GM18868 (cell line): ENCODE measurements at regions not wholly inside any gene's neighbourhood (a gene's known extent, or its start where the extent isn't known, plus 50 kb on each side); places are given as distances from the start of the nearest gene placed in this dataset.
A peak's percentile ranks its signal among the peaks of the same experiment; 100 is the strongest.

ENCODE experiments used
- ATAC-seq: cut with Tn5 transposase; IDR thresholded peaks from one replicate; pipeline ENCODE4 v1.9.1; 2021; ENCODE audit warnings: mild to moderate bottlenecking, moderate library complexity; ENCODE audit not compliant: unreplicated experiment

DNA sequence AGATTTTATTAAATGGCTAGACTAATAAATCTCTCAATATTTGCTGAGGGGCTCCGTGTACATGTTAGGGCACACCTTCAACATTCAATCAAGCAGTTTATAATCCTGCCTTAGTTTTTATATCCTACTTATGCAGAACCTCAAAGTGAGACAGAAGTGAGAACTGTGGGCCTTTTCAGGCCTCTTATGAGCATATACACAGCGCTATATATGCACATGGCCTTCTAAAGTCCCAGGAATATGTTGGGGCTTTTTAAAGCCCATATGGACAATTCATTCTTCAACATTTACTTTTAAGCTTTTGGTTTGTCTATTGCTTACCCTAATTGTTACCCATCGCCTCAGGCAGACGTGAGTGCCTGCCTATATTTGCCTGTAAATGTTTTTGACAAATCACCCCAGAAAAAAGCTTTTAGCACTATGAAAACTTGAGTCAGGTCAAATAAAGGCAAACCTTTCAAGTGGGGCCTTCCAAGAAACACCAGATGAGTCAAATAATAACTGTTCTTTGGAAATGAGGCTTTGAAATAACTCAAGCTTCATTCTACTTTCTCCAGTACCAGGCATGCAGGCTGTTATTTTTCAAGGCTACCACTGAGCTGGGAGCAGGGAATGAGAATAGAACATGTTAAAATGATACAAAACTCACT lies 58.2 kb downstream of the ESM1 start:
- ATAC-seq = no peak

DNA sequence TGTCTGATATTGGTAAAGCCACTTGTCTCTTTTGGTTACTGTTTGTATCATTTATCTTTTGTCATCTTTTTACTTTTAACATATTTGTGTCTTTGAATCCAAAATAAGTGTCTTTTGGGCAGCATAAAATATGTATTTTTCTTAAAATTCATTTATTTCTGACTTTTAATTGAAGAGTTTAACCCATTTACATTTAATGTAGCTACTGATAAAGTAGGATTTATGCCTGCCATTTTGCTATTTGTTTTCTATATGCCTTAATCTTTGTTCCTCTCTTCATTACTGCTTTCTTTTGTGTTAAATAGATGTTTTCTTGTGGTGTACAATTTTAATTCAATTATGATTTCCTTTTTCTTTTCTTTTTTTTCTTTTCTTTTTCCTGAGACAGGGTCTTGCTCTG lies 60.9 kb downstream of the ESM1 start:
- no peak for ATAC-seq

DNA sequence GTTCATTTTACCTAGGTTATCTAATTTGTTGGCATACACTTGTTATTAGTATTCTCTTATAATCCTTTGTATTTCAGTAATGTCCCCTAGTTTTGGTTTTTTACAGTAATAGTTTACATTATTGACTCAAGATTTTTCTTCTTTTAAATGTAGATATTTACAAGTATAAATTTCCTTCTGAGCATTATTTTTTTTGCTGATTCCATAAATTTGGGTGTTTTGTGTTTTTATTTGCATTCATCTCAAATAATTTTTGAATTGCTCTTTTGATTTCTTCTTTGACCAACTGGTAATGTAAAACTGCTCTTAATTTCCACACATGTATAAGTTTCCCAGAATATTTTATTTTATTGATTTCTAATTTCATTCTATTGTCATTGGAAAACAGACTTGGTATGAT lies 68.1 kb downstream of the ESM1 start:
- ATAC-seq = no peak

DNA sequence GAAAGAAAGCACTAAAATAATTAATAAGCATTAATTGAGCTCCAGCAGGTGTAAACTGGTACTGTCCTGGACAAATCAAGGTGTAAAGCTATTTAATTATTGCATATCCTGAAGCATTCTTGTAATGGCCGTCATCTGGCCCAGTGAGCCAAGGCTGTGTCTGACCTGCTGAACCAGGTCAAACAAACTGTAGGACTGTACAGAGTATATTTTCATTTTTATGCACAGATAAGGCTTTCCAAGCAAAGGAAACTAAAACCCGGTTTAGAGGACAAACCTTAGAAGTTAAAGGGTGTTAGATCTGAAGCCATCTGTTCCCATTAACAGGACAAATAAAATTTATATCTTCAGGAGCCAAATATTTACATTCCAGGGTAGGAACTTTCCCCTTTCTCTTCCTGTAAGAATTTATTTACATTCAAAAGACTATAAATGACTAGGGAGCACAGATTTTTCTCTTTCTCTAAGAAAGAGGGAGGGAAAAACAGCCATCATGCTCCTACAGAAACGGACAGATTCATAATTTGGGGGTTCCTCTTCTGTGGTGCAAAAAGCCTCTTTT lies 69.8 kb downstream of the ESM1 start:
- no peak for ATAC-seq

DNA sequence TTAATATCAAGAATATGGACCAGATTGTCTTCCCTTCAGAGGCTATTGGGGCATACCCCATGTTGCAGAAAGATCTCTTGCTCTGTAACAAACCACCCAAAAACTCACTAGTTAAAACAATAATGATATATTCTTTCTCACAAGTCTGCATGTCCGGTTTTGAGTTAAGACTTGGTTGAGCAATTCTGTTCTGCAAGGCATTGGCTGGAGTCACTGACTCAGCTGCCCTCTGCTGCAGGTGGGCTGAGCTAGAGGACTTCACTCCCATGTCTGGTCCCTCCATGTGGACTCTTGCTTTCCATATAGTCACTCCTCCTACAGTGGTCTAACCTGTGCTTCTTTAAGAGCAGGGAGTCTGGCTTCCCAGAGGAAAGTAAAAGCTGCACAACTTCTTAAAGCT lies 73.4 kb downstream of the ESM1 start:
- no peak for ATAC-seq

DNA sequence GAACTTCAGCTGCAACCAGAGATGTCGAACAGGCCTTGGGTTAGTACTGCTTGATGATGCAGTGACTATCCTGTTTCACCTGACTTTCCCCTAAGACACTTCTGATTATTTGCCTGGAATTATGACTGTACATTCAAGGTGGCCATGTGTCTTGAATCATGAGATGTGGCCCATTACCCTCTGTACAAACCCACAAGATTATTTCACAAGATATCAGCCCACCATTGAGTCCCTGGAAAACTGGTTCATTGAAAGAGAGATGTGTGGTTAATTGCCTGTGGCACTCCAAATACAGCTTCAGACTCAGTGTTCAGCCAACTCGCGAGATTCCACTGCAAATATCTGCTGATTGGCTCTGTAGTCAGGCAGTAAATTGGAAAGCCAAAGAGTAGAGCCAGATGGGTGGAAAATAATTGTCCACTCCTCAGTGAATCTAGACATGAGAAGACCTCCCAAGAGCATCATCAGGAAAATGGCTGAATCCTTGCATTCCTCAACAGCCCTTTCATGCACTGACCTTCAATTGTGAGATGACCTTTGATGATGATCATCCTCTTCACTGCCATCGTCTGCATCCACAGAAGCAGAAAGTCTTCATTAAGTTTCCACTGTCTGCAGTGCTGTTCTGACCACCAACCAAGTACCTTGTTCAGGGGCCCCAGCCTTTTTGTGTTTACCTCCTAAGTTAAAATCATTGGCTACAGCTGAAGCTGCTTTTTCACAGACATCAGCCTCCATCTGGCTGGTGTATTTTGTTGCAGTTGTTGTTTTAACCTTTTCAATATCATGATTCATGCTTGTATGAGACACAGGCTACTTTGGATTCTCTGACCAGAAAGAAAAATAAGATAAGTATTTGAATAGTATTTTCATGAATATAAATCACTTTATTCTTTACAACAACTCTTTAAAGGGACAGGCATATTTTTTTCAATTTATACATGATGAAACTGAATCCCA lies 75.2 kb downstream of the ESM1 start:
- ATAC-seq = no peak

DNA sequence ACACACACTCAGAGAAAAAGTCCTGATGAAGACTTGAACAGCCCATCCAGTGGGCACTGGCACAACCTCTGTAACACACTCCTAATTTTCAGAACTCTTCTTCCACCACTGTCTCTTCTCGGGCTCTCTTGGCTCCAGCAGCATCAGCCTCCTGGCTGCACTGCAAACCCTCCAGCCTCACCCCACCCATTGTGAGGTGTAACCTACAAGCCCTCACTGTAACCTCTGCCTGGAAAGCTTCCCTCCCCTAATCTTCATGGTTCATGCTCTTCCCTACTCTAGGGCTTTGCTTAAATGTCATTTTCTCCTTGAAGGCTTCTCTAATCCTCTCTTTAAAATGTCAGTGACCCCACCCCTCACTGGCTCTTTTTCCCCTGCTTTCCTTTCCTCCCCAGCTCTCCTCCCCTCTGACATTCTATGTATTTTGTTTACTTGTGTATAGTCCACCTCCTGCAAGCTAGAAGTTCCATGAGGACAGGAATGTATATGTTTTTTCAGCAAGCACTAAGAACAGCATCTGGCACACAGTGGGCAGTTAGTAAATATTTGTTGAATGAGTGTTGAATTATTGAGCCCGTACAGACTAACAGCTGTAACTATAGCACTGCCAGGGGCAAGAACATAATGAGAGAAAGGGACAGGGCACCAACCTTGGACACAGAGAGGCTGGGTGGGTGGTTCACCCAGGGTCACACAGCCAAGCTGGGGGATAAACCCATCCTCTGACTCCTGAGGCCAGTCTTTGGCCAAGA lies 76.4 kb downstream of the ESM1 start:
- no peak for ATAC-seq

DNA sequence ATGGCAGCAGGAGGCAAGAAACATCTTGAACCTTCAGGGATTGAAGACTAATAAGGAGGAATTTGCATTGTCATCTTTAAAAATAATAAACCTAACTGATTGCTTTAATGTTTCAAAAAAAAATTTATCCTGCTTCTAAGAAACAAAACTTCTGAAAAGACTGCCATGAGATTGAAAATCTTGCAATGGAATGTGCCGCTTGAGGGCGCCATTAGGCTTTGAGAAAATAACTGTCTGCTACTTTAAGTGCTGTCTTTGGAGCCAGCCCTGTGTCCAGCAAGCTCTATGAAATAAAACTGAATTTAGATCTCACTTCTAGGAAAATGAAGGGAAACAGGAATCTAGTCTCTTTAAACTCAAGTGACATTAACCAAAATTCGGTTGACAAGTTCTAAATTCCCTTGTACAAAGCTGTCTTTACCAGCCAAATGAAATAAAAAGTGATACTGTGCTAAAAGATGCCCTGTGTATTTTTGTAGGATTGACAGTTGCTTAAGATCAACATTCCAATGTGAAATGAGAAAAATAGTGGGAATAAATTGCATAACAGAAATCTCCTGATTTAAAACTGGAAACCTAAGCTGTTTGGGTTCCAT lies 79.4 kb downstream of the ESM1 start:
- no peak for ATAC-seq

DNA sequence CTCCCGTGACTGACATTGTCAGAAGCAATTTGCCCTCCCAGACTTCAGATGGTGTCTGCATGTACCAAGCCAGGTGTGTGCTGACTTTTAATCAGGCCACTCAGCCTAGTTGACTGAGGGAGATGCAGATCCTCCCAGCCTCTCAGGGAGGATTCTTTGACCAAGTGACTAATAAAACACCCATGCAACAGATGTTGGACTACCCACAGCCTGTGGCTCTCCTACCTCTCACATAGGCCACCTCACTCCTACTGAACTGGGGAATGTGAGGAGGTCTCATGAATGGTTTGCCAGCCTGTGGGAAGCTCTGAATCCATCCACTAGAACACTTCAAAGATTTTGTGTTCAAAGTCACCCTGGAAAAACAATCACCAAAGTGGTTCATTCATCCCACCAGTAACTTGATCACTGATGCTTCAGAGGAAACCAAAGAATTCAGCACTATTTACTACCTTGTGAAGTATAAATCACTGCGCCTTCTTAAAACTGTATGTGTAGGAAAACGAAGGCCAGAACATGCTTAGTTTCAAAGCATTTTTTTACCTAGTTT lies 80.1 kb downstream of the ESM1 start:
- no peak for ATAC-seq

DNA sequence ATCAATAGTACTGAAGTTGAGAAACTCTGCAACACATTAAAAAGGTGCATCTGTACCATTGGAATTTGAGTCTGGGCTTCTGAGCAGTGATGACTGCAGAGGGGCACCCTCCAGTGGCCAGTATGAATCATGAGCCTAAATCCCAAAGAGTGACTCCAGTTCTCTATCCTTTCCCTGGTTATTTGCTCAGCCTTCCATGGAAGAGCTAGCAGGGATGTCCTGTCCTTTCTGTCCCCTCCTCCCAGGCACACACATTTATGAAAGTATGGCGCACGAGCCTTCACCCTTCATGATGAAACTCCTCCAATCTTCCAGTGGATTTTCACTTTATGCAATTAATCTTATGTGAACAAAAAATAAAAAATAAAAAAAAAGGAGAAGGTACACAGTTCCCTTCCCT lies 81.0 kb downstream of the ESM1 start:
- no peak for ATAC-seq

DNA sequence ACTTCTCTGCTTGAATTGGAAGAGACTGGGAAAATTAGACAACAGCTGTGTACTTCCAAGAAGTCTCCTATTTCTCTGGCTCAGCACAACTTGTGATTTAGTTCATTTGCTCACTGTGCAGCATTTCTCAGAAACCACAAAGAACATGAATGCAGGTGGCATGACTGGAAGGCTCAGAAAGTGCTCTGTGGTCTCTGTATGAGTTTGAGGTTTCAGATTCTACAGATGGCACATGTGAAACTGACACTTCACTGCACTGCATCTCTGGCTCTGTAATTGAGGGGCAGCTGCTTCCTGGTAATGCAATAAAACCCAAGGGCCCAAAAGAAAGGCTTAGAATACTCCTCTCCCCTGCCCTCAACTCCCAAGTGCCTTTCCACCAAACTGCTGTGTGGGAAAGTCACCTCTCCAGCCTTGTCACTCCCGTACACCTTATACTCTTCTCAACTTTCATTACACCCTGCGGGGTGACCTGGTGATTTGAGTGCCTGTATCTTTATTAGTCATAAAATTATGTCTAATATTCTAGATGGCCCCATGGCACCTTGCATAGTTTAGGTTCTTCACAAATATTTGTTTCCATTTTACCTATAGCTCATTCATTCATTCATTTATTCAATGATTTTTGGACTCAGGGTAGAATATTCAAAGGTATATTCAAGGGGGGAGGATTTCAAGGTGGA lies 82.5 kb downstream of the ESM1 start:
- ATAC-seq = peak; percentile 100

DNA sequence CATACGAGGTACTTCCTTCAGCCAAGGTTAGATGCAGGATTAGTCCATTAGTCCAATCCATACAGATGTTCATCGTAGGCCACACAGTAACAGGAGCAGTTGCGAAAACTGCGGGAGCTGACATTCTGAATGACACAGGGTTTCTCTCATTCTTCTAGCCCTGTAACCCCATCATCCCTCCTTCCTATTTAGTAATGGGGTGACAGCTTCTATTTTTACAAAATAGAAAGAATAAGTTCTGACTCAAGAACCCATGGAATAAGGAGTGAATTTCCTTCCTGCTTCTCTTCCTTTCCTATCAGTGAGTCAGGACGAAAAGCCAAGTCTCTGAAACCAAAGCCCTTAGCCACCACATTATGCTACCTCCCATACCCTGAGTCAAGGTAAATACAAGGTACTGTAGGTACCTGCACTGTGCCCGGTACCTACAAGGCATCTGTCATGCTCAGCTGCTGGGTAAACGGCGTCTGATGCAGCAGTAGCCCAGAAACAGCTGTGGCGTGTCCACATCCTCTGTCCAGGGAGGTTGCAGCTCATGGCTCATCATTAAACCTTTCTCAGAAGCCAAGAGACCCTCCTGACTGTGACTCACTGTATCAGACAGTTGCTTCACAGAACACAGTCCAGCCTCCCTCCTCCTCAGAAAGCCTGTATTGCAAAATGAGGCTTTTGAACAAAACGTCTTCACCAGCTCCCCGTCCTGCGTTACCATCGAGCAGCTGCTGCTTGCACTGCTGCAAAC lies 84.2 kb downstream of the ESM1 start:
- ATAC-seq = no peak

DNA sequence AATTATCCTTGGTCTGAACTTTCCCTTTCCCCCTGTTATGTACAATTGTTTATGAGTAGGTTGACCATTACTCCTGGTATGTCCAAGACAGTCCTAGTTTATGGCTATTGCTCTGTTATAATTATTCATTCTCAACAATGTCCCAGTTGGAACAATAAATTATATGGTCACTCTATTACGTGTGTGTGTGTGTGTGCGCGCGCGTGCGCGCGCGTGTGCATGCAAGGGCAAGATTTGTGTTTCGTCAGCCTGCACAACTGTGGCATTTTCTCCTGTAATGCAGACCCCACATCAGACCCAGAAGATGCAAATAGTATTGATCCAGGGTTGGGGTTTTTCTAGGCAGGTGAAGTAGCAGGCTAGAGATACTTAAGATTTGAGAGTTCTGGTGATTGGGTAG lies 88.4 kb downstream of the ESM1 start:
- ATAC-seq = no peak

DNA sequence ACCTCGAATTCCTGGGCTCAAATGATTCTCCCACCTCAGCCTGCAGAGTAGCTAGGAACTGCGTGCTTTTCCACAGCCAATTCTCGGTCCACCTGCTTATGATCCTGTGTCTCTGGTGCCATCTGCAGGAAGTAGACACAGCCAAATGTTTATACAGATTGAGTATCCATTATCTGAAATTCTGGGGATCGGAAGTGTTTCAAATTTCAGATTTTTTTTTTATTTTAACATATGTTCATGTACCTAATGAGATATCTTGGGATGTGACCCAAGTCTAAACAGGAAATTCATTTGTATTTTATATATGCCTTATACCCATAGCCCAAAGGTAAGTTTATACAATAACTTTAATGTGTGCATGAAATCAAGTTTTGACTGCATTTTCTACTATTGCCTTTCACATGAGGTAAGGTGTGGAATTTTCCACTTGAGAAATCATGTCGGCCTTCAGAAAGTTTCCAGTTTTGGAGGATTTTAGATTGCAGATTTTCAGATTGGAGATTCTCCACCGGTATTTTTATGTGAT lies 89.5 kb downstream of the ESM1 start:
- no peak for ATAC-seq

DNA sequence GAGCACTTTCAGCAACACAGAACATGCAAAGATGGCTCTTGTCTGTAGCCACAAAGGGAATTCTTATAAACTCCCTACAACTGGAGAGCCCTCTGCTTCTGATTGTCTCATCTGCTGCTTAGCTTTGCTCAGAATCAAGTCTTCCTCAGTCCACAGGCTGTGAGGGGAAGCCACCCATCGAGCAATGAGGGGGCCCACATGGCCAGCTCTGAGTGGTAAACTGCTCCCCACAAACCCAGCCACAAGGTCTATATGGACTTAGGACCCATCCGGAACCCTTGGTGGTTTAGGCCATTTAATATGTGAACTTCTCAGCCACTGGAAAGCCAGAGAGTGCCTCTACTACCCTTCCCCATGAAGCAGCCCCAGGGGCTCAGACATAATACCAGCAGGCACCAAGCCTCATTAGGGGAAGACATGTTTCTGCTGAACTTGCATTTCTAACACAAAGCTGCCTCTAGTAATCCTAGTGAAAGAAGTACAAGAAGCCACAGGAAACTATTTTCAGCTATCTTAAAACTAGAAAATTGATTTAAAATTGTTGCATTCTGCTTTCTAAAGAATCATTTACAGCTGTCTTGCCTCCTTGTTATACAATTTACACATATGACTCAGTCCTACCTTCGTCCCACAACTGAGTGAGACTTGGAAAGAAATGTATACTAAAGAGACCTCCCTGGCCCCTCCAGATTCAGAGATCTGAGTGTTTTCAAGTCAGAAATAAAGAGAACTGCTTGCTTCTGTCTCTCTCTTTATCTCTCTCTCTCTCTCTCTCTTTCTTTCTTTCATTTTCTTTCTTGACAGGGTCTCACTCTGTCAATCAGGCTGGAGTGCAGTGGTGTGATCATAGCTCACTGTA lies 90.2 kb downstream of the ESM1 start:
- no peak for ATAC-seq

DNA sequence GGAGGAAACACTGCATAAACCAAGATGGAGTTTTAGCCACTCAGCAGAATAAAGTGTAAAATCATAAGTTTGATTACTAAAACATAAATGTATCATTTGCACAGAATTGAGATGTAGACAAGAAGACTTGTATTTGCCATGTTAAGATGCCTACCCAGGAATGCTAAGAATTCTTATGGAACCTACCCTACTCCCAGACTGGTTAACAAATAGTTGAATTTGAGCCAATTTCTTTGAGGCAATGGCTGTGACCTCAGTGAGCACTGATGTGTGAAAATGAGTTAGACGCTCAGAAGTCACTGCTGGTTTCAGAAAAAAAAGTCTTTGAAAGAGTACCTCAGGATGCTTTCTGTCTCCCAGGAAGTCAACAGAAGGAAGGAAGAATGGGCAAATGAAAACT lies 95.6 kb downstream of the ESM1 start:
- ATAC-seq = no peak

DNA sequence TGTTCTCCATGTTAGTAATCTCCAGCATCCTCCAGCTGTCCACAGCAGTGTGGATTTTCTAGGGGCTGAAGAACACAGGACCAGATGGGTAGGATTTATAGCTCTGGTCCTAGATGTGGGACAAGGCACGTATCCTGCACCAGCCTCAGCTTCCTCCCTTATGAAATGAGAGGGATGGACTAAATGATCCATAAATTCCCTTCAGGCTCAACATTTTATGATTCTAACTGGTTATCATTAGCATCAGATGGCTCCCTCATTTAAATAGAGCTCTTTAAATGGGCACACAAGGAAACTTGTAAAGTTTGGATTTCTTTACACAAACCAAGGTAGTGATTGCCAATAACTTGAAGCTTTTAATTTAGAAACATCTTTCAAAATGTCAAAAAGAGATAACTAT lies 97.7 kb downstream of the ESM1 start:
- ATAC-seq = no peak

DNA sequence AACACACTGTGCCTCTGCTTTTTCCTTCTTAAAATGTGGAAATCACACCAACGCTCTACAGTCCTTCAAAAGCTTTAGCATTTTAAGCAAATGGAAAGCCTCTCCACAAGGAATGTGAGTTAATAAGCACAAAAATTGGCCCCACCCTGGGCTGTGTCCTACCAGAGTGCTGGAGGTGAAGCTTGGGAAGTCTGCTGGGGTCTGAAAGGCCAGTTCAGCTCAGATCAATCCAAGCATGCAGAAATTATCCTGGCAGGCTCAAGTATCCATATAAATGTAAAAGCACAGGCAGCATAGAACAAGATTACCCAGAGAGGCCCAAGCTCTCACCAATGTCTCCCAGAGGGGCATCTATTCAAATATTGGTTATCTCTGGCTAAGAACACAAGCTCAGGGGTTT lies 98.5 kb downstream of the ESM1 start:
- ATAC-seq = no peak
